ENCODE measurements at regions not wholly inside any gene's neighbourhood (a gene's known extent, or its start where the extent isn't known, plus 50 kb on each side); places are given as distances from the start of the nearest gene placed in this dataset.

GRCh38 chr6:56716229-56716628, 73.5 kb upstream of the DST start (continued):
- no peak for TF ChIP-seq NFE2L2 (IDR thresholded peaks at IDR 0.05; ENCODE audit: low read length)
- no peak for TF ChIP-seq CTCF (CRISPR knock-in tag; IDR thresholded peaks at IDR 0.05)

GRCh38 chr6:56715741-56716140, 73.1 kb upstream of the DST start:
- Histone ChIP-seq H3K9ac (ENCODE audit: insufficient read depth, low read depth, low read length) (no peak overlapping the region), H3K79me2 (ENCODE audit: insufficient read depth, low read length) (no peaks in the 10 kb centered on the region), H3K27me3 (ENCODE audit: control insufficient read depth in 1 of 2, insufficient read depth in 2 of 2, low read length in 2 of 2) (no peaks in the 10 kb centered on the region), H3K4me3 (replicated peaks in 1 of 3; ENCODE audit: insufficient read depth in 1 of 3, low read depth in 2 of 3, low read length in 3 of 3) (no peak overlapping the region), H2AFZ (ENCODE audit: low read length) (no peak overlapping the region), H3K36me3 (replicated peaks in 1 of 2; ENCODE audit: control insufficient read depth in 1 of 2, insufficient read depth in 2 of 2, low read length in 2 of 2) (no peaks in the 10 kb centered on the region), H3K4me1 (ENCODE audit: insufficient read depth, low read length) (peaks cover 52% of the 10 kb centered on the region), H3K27ac (ENCODE audit: extremely low read length, insufficient read depth, low read length) (no peak overlapping the region), H4K20me1 (ENCODE audit: insufficient read depth, low read length) (no peaks in the 10 kb centered on the region), H3K9me3 (ENCODE audit: low read length) (no peaks in the 10 kb centered on the region), H3K4me2 (ENCODE audit: low read depth, low read length) (no peak overlapping the region)
- 95% methylated on average over 3 of the region's 3 CpGs for WGBS (ENCODE audit: low lambda C conversion rate)
- in situ Hi-C loops (cut with HindIII; ENCODE audit: extremely low pct_ligation_motif_present, low pct_unique_long_range_greater_than_20kb) (loop anchor here (5.0 kb wide), 1 partner anchor 37 kb away; no protein-coding TSS in a partner anchor), intact Hi-C loops (cut with micrococcal nuclease; ENCODE audit: unreplicated experiment) (no loop called here)
- BruUV-seq (replicated peaks): no TSS peak
- ChIA-PET POLR2A (interaction anchor here (1.2 to 3.7 kb wide), 4 partner anchors 11 to 25 kb away, joined by 3 to 15 read pairs (median 4); no protein-coding TSS in a partner anchor), CTCF (ENCODE audit: low intra/inter-chr PET ratio, low total read pairs) (no interaction called here)
- FAIRE-seq: no peak
- ATAC-seq: no peak
- no peak for DNase-seq (ENCODE audit: low spot score)
- no peak for TF ChIP-seq ELF4 (CRISPR knock-in tag; IDR thresholded peaks at IDR 0.05; ENCODE audit: borderline replicate concordance)
- TF ChIP-seq, protein P1, sequence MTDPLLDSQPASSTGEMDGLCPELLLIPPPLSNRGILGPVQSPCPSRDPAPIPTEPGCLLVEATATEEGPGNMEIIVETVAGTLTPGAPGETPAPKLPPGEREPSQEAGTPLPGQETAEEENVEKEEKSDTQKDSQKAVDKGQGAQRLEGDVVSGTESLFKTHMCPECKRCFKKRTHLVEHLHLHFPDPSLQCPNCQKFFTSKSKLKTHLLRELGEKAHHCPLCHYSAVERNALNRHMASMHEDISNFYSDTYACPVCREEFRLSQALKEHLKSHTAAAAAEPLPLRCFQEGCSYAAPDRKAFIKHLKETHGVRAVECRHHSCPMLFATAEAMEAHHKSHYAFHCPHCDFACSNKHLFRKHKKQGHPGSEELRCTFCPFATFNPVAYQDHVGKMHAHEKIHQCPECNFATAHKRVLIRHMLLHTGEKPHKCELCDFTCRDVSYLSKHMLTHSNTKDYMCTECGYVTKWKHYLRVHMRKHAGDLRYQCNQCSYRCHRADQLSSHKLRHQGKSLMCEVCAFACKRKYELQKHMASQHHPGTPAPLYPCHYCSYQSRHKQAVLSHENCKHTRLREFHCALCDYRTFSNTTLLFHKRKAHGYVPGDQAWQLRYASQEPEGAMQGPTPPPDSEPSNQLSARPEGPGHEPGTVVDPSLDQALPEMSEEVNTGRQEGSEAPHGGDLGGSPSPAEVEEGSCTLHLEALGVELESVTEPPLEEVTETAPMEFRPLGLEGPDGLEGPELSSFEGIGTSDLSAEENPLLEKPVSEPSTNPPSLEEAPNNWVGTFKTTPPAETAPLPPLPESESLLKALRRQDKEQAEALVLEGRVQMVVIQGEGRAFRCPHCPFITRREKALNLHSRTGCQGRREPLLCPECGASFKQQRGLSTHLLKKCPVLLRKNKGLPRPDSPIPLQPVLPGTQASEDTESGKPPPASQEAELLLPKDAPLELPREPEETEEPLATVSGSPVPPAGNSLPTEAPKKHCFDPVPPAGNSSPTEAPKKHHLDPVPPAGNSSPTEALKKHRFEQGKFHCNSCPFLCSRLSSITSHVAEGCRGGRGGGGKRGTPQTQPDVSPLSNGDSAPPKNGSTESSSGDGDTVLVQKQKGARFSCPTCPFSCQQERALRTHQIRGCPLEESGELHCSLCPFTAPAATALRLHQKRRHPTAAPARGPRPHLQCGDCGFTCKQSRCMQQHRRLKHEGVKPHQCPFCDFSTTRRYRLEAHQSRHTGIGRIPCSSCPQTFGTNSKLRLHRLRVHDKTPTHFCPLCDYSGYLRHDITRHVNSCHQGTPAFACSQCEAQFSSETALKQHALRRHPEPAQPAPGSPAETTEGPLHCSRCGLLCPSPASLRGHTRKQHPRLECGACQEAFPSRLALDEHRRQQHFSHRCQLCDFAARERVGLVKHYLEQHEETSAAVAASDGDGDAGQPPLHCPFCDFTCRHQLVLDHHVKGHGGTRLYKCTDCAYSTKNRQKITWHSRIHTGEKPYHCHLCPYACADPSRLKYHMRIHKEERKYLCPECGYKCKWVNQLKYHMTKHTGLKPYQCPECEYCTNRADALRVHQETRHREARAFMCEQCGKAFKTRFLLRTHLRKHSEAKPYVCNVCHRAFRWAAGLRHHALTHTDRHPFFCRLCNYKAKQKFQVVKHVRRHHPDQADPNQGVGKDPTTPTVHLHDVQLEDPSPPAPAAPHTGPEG (CRISPR knock-in tag; IDR thresholded peaks at IDR 0.05): no peak
- no peak for TF ChIP-seq EZH2 (conservative IDR thresholded peaks at IDR 0.05; ENCODE audit: low read depth, low read length)
- TF ChIP-seq, protein P2, sequence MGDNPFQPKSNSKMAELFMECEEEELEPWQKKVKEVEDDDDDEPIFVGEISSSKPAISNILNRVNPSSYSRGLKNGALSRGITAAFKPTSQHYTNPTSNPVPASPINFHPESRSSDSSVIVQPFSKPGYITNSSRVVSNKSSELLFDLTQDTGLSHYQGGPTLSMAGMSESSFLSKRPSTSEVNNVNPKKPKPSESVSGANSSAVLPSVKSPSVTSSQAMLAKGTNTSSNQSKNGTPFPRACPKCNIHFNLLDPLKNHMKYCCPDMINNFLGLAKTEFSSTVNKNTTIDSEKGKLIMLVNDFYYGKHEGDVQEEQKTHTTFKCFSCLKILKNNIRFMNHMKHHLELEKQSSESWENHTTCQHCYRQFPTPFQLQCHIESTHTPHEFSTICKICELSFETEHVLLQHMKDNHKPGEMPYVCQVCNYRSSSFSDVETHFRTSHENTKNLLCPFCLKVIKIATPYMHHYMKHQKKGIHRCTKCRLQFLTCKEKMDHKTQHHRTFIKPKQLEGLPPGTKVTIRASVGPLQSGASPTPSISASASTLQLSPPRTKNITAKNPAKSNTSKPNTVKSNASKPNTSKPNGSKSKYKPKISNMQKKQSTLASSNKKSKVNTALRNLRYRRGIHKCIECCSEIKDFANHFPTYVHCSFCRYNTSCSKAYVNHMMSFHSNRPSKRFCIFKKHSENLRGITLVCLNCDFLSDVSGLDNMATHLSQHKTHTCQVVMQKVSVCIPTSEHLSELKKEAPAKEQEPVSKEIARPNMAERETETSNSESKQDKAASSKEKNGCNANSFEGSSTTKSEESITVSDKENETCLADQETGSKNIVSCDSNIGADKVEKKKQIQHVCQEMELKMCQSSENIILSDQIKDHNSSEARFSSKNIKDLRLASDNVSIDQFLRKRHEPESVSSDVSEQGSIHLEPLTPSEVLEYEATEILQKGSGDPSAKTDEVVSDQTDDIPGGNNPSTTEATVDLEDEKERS (CRISPR knock-in tag; IDR thresholded peaks at IDR 0.05): no peak
- TF ChIP-seq NRL (CRISPR knock-in tag; IDR thresholded peaks at IDR 0.05; ENCODE audit: borderline replicate concordance): no peak
- TF ChIP-seq, protein P3, sequence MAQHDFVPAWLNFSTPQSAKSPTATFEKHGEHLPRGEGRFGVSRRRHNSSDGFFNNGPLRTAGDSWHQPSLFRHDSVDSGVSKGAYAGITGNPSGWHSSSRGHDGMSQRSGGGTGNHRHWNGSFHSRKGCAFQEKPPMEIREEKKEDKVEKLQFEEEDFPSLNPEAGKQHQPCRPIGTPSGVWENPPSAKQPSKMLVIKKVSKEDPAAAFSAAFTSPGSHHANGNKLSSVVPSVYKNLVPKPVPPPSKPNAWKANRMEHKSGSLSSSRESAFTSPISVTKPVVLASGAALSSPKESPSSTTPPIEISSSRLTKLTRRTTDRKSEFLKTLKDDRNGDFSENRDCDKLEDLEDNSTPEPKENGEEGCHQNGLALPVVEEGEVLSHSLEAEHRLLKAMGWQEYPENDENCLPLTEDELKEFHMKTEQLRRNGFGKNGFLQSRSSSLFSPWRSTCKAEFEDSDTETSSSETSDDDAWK (CRISPR knock-in tag; IDR thresholded peaks at IDR 0.05): no peak
- TF ChIP-seq RAD21 (CRISPR knock-in tag; IDR thresholded peaks at IDR 0.05): no peak
- TF ChIP-seq PHF20 (CRISPR knock-in tag; IDR thresholded peaks at IDR 0.05): no peak

Measured in HepG2 (cell line).